ENCODE measurements at regions not wholly inside any gene's neighbourhood (a gene's known extent, or its start where the extent isn't known, plus 50 kb on each side); places are given as distances from the start of the nearest gene placed in this dataset.

- no peaks in the 10 kb centered on the region for H3K27me3 ChIP-seq
- 89% methylated on average over 4 of the region's 4 CpGs for WGBS
- H3K9me3 ChIP-seq, result peaks cover 0 to 4% (median 2%) of the 10 kb centered on the region in 4 donors
- peaks cover 0 to 26% (median 23%) of the 10 kb centered on the region in 4 donors for H3K4me1 ChIP-seq
- no peak for DNase-seq (ENCODE audit: extremely low spot score)
- intact Hi-C loops (cut with DNase I), result no loop called here
- H3K27ac ChIP-seq (replicated peaks in 1 of 4), result no peak overlapping the region
- H3K36me3 ChIP-seq, result peaks cover 0 to 3% (median 0%) of the 10 kb centered on the region in 4 donors
- H3K4me3 ChIP-seq, result no peak overlapping the region
- TF ChIP-seq, protein P1, sequence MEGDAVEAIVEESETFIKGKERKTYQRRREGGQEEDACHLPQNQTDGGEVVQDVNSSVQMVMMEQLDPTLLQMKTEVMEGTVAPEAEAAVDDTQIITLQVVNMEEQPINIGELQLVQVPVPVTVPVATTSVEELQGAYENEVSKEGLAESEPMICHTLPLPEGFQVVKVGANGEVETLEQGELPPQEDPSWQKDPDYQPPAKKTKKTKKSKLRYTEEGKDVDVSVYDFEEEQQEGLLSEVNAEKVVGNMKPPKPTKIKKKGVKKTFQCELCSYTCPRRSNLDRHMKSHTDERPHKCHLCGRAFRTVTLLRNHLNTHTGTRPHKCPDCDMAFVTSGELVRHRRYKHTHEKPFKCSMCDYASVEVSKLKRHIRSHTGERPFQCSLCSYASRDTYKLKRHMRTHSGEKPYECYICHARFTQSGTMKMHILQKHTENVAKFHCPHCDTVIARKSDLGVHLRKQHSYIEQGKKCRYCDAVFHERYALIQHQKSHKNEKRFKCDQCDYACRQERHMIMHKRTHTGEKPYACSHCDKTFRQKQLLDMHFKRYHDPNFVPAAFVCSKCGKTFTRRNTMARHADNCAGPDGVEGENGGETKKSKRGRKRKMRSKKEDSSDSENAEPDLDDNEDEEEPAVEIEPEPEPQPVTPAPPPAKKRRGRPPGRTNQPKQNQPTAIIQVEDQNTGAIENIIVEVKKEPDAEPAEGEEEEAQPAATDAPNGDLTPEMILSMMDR (IDR thresholded peaks at IDR 0.05), result no peak
- TF ChIP-seq POLR2AphosphoS5 (IDR thresholded peaks at IDR 0.05) (no peak), POLR2A (IDR thresholded peaks at IDR 0.05; ENCODE audit: low read depth) (no peak)
Measured at GRCh38 chr2:174654419-174654941, 56.9 kb upstream of the WIPF1 start.

- Histone ChIP-seq H3K9me3 (peaks cover 0 to 12% (median 6%) of the 10 kb centered on the region in 4 donors), H3K4me3 (no peak overlapping the region), H3K27ac (replicated peaks in 1 of 4) (no peak overlapping the region), H3K27me3 (no peaks in the 10 kb centered on the region), H3K36me3 (peaks cover 0 to 2% (median 0%) of the 10 kb centered on the region in 4 donors), H3K4me1 (peaks cover 0 to 6% (median 2%) of the 10 kb centered on the region in 4 donors)
- no peak for DNase-seq (ENCODE audit: extremely low spot score)
- intact Hi-C loops (cut with DNase I), result no loop called here
- WGBS, result 98% methylated on average over 4 of the region's 4 CpGs
- TF ChIP-seq POLR2A (IDR thresholded peaks at IDR 0.05; ENCODE audit: low read depth), result no peak
- TF ChIP-seq, protein P1 (IDR thresholded peaks at IDR 0.05), result no peak
- TF ChIP-seq POLR2AphosphoS5 (IDR thresholded peaks at IDR 0.05), result no peak
- no peak for TF ChIP-seq EP300 (IDR thresholded peaks at IDR 0.05)
Measured at GRCh38 chr2:174648896-174649295, 51.3 kb upstream of the WIPF1 start.
